ENCODE measurements at regions not wholly inside any gene's neighbourhood (a gene's known extent, or its start where the extent isn't known, plus 50 kb on each side); places are given as distances from the start of the nearest gene placed in this dataset.

GRCh38 chr5:161085056-161085455, 233.0 kb upstream of the ATP10B start:
- DNase-seq = no peak
- H3K27me3 ChIP-seq = no peaks in the 10 kb centered on the region
- H3K4me3 ChIP-seq = no peak overlapping the region
- no peak overlapping the region for H3K27ac ChIP-seq
- H3K4me1 ChIP-seq (replicated peaks in 1 of 2) = no peaks in the 10 kb centered on the region
- intact Hi-C loops (cut with DNase I) = no loop called here
- H3K9me3 ChIP-seq (replicated peaks in 1 of 3) = no peaks in the 10 kb centered on the region
- no peaks in the 10 kb centered on the region for H3K36me3 ChIP-seq (replicated peaks in 1 of 2)
- 65 to 74% (median 67%) methylated on average over 5 of the region's 5 CpGs for WGBS, 4 donors
- TF ChIP-seq CTCF (IDR thresholded peaks at IDR 0.05) (no peak), POLR2A (IDR thresholded peaks at IDR 0.05) (no peak)

GRCh38 chr5:161084115-161084514, 232.1 kb upstream of the ATP10B start:
- DNase-seq = no peak
- H3K4me1 ChIP-seq (replicated peaks in 1 of 2) = no peaks in the 10 kb centered on the region
- TF ChIP-seq CTCF (IDR thresholded peaks at IDR 0.05) (no peak), POLR2A (IDR thresholded peaks at IDR 0.05) (no peak)
- H3K27me3 ChIP-seq = no peaks in the 10 kb centered on the region
- H3K9me3 ChIP-seq (replicated peaks in 1 of 3) = no peaks in the 10 kb centered on the region
- no peak overlapping the region for H3K27ac ChIP-seq
- no peak overlapping the region for H3K4me3 ChIP-seq
- WGBS, 4 donors = 59 to 77% (median 67%) methylated on average over 2 of the region's 2 CpGs
- intact Hi-C loops (cut with DNase I) = no loop called here
- no peaks in the 10 kb centered on the region for H3K36me3 ChIP-seq (replicated peaks in 1 of 2)

GRCh38 chr5:161078793-161079192, 226.8 kb upstream of the ATP10B start:
- H3K27ac ChIP-seq = no peak overlapping the region
- no peak for TF ChIP-seq CTCF (IDR thresholded peaks at IDR 0.05)
- no peaks in the 10 kb centered on the region for H3K4me1 ChIP-seq (replicated peaks in 1 of 2)
- no peaks in the 10 kb centered on the region for H3K27me3 ChIP-seq
- no peaks in the 10 kb centered on the region for H3K9me3 ChIP-seq (replicated peaks in 1 of 3)
- DNase-seq = no peak
- no peaks in the 10 kb centered on the region for H3K36me3 ChIP-seq (replicated peaks in 1 of 2)
- intact Hi-C loops (cut with DNase I) = no loop called here
- WGBS, 4 donors = 41 to 50% (median 43%) methylated on average over 3 to 4 of the region's 4 CpGs
- H3K4me3 ChIP-seq = no peak overlapping the region

GRCh38 chr5:161077936-161078545, 226.0 kb upstream of the ATP10B start:
- 38 to 52% (median 48%) methylated on average over 2 of the region's 2 CpGs for WGBS, 4 donors
- H3K36me3 ChIP-seq (replicated peaks in 1 of 2) = no peaks in the 10 kb centered on the region
- no peak for DNase-seq
- no peaks in the 10 kb centered on the region for H3K27me3 ChIP-seq
- intact Hi-C loops (cut with DNase I) = no loop called here
- TF ChIP-seq POLR2A (IDR thresholded peaks at IDR 0.05) = no peak
- TF ChIP-seq CTCF (IDR thresholded peaks at IDR 0.05) = no peak
- no peaks in the 10 kb centered on the region for H3K4me1 ChIP-seq (replicated peaks in 1 of 2)
- no peak overlapping the region for H3K4me3 ChIP-seq
- H3K9me3 ChIP-seq (replicated peaks in 1 of 3) = no peaks in the 10 kb centered on the region
- no peak overlapping the region for H3K27ac ChIP-seq

All from adrenal gland (tissue), 9 donors.